ENCODE measurements at regions not wholly inside any gene's neighbourhood (a gene's known extent, or its start where the extent isn't known, plus 50 kb on each side); places are given as distances from the start of the nearest gene placed in this dataset.

DNA sequence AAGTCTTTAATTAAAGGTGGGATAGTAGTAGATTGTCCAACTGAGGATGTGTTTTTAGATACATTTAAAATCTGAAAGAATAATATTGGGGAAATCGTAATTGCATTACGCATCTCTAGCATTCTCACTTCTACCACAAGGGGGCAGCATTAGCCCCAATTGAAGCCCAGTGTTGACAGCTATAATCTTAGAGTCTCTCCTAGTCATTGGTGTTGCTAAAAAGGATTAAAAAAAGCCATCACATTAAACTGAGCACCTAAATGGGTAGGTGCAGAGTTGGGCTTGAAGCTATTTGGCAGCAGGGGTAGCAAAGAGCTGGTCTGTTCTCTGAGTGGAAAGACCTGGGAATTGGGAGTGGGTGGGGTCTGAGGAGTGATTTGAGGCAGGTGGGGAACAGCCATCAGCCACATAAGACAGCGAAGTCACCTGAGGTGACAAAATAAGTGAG lies 177.2 kb downstream of the OSTF1 start:
- TF ChIP-seq, protein P1, sequence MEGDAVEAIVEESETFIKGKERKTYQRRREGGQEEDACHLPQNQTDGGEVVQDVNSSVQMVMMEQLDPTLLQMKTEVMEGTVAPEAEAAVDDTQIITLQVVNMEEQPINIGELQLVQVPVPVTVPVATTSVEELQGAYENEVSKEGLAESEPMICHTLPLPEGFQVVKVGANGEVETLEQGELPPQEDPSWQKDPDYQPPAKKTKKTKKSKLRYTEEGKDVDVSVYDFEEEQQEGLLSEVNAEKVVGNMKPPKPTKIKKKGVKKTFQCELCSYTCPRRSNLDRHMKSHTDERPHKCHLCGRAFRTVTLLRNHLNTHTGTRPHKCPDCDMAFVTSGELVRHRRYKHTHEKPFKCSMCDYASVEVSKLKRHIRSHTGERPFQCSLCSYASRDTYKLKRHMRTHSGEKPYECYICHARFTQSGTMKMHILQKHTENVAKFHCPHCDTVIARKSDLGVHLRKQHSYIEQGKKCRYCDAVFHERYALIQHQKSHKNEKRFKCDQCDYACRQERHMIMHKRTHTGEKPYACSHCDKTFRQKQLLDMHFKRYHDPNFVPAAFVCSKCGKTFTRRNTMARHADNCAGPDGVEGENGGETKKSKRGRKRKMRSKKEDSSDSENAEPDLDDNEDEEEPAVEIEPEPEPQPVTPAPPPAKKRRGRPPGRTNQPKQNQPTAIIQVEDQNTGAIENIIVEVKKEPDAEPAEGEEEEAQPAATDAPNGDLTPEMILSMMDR (IDR thresholded peaks at IDR 0.05 in 2 of 3, conservative IDR thresholded peaks at IDR 0.05 in 1 of 3; ENCODE audit: borderline replicate concordance in 1 of 3, insufficient read depth in 1 of 3, low read depth in 2 of 3, low read length in 2 of 3) = peak; percentile 61 to 96 (median 83)
- TF ChIP-seq JUND (IDR thresholded peaks at IDR 0.05) (no peak), SIN3A (IDR thresholded peaks at IDR 0.05; ENCODE audit: low read depth) (no peak), ZNF274 (IDR thresholded peaks at IDR 0.05; ENCODE audit: low read depth, low read length) (no peak), POLR2A (IDR thresholded peaks at IDR 0.05; ENCODE audit: borderline replicate concordance, extremely low read depth, insufficient read depth, insufficient read length) (no peak), POLR2AphosphoS5 (IDR thresholded peaks at IDR 0.05; ENCODE audit: low read depth, low read length) (no peak), TCF7L2 (IDR thresholded peaks at IDR 0.05; ENCODE audit: borderline replicate concordance, extremely low read depth, insufficient read depth, insufficient read length) (no peak), EZH2 (IDR thresholded peaks at IDR 0.05) (no peak), YY1 (IDR thresholded peaks at IDR 0.05; ENCODE audit: extremely low read depth, insufficient replicate concordance, low read depth, low read length) (no peak), RAD21 (IDR thresholded peaks at IDR 0.05; ENCODE audit: low read depth) (peak; percentile 72)
- TF ChIP-seq, protein P2, sequence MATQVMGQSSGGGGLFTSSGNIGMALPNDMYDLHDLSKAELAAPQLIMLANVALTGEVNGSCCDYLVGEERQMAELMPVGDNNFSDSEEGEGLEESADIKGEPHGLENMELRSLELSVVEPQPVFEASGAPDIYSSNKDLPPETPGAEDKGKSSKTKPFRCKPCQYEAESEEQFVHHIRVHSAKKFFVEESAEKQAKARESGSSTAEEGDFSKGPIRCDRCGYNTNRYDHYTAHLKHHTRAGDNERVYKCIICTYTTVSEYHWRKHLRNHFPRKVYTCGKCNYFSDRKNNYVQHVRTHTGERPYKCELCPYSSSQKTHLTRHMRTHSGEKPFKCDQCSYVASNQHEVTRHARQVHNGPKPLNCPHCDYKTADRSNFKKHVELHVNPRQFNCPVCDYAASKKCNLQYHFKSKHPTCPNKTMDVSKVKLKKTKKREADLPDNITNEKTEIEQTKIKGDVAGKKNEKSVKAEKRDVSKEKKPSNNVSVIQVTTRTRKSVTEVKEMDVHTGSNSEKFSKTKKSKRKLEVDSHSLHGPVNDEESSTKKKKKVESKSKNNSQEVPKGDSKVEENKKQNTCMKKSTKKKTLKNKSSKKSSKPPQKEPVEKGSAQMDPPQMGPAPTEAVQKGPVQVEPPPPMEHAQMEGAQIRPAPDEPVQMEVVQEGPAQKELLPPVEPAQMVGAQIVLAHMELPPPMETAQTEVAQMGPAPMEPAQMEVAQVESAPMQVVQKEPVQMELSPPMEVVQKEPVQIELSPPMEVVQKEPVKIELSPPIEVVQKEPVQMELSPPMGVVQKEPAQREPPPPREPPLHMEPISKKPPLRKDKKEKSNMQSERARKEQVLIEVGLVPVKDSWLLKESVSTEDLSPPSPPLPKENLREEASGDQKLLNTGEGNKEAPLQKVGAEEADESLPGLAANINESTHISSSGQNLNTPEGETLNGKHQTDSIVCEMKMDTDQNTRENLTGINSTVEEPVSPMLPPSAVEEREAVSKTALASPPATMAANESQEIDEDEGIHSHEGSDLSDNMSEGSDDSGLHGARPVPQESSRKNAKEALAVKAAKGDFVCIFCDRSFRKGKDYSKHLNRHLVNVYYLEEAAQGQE (IDR thresholded peaks at IDR 0.05; ENCODE audit: low read depth) = no peak
